ENCODE measurements at regions not wholly inside any gene's neighbourhood (a gene's known extent, or its start where the extent isn't known, plus 50 kb on each side); places are given as distances from the start of the nearest gene placed in this dataset.

GRCh38 chr5:6197427-6197826 is 180.9 kb downstream of the MED10 start:
- TF ChIP-seq ZFX (IDR thresholded peaks at IDR 0.05) (no peak), CTCF (conservative IDR thresholded peaks at IDR 0.05) (no peak)

GRCh38 chr5:6195711-6196358 is 182.5 kb downstream of the MED10 start:
- no peak overlapping the region for H3K27ac ChIP-seq
- TF ChIP-seq CTCF (conservative IDR thresholded peaks at IDR 0.05) (no peak), ZFX (IDR thresholded peaks at IDR 0.05) (no peak)

More at GRCh38 chr5:6197427-6197826, 180.9 kb downstream of the MED10 start:
- H3K27ac ChIP-seq, result no peak overlapping the region

- H3K27ac ChIP-seq, result no peak overlapping the region
- TF ChIP-seq CTCF (conservative IDR thresholded peaks at IDR 0.05) (no peak), ZFX (IDR thresholded peaks at IDR 0.05) (no peak)
These were observed 183.3 kb downstream of the MED10 start for GRCh38 chr5:6194906-6195612.

GRCh38 chr5:6194261-6194875 is 184.0 kb downstream of the MED10 start:
- no peak for TF ChIP-seq CTCF (conservative IDR thresholded peaks at IDR 0.05)
- TF ChIP-seq ZFX (IDR thresholded peaks at IDR 0.05), result no peak
- H3K27ac ChIP-seq, result no peak overlapping the region

GRCh38 chr5:6193310-6193709 is 185.0 kb downstream of the MED10 start:
- TF ChIP-seq ZFX (IDR thresholded peaks at IDR 0.05), result no peak
- TF ChIP-seq CTCF (conservative IDR thresholded peaks at IDR 0.05), result no peak
- H3K27ac ChIP-seq, result no peak overlapping the region

- no peak for TF ChIP-seq CTCF (conservative IDR thresholded peaks at IDR 0.05)
- TF ChIP-seq ZFX (IDR thresholded peaks at IDR 0.05), result no peak
- H3K27ac ChIP-seq, result no peak overlapping the region
These were observed 187.5 kb downstream of the MED10 start for GRCh38 chr5:6190838-6191237.

- no peak for TF ChIP-seq CTCF (conservative IDR thresholded peaks at IDR 0.05)
- TF ChIP-seq ZFX (IDR thresholded peaks at IDR 0.05), result no peak
- no peak overlapping the region for H3K27ac ChIP-seq
These were observed 189.4 kb downstream of the MED10 start for GRCh38 chr5:6188976-6189375.
